COLO668 (cell line): ENCODE measurements at regions not wholly inside any gene's neighbourhood (a gene's known extent, or its start where the extent isn't known, plus 50 kb on each side); places are given as distances from the start of the nearest gene placed in this dataset.
A peak's percentile ranks its signal among the peaks of the same experiment; 100 is the strongest.

Experiments
- DNase-seq: peaks from one replicate; lab custom pipeline; 2025; ENCODE audit not compliant: unreplicated experiment; lab: John Stamatoyannopoulos, UW

GRCh38 chr1:5308249-5308648, 653.8 kb downstream of the AJAP1 start:
- DNase-seq, result no peak

- no peak for DNase-seq
Measured at GRCh38 chr1:5304702-5305101, 650.3 kb downstream of the AJAP1 start.

- DNase-seq, result no peak
Measured at GRCh38 chr1:5298376-5298775, 644.0 kb downstream of the AJAP1 start.

GRCh38 chr1:5297886-5298239, 643.5 kb downstream of the AJAP1 start:
- peak; percentile 27 for DNase-seq

- DNase-seq, result peak; percentile 85
Measured at GRCh38 chr1:5297180-5297885, 642.9 kb downstream of the AJAP1 start.

GRCh38 chr1:5296557-5297179, 642.3 kb downstream of the AJAP1 start:
- DNase-seq, result no peak

GRCh38 chr1:5296095-5296494, 641.7 kb downstream of the AJAP1 start:
- DNase-seq, result no peak

- DNase-seq, result no peak
Measured at GRCh38 chr1:5291889-5292288, 637.5 kb downstream of the AJAP1 start.

GRCh38 chr1:5287178-5288150, 633.1 kb downstream of the AJAP1 start:
- no peak for DNase-seq

GRCh38 chr1:5286244-5286643, 631.8 kb downstream of the AJAP1 start:
- peak; percentile 62 for DNase-seq

GRCh38 chr1:5274527-5274926, 620.1 kb downstream of the AJAP1 start:
- DNase-seq, result no peak

GRCh38 chr1:5273280-5274003, 619.0 kb downstream of the AJAP1 start:
- DNase-seq, result no peak

- no peak for DNase-seq
Measured at GRCh38 chr1:5272325-5272724, 617.9 kb downstream of the AJAP1 start.

GRCh38 chr1:5271264-5271663, 616.9 kb downstream of the AJAP1 start:
- DNase-seq, result no peak

GRCh38 chr1:5269901-5270300, 615.5 kb downstream of the AJAP1 start:
- no peak for DNase-seq

GRCh38 chr1:5267603-5268235, 613.3 kb downstream of the AJAP1 start:
- DNase-seq, result no peak

- DNase-seq, result no peak
Measured at GRCh38 chr1:5265438-5266075, 611.1 kb downstream of the AJAP1 start.

- no peak for DNase-seq
Measured at GRCh38 chr1:5264476-5264875, 610.1 kb downstream of the AJAP1 start.

GRCh38 chr1:5256793-5257192, 602.4 kb downstream of the AJAP1 start:
- no peak for DNase-seq

GRCh38 chr1:5254975-5255374, 600.6 kb downstream of the AJAP1 start:
- DNase-seq, result no peak
